Tibial nerve (tissue), 4 donors: ENCODE measurements at regions not wholly inside any gene's neighbourhood (a gene's known extent, or its start where the extent isn't known, plus 50 kb on each side); places are given as distances from the start of the nearest gene placed in this dataset.

Experiments
- DNase-seq, 2 donors: peaks; one replicate each; pipeline ENCODE4 v3.0.0-alpha.2; 2019; ENCODE audit warnings: low spot score in 2 of 2
- H3K27ac ChIP-seq, 4 donors: fragments of 200-600 bp; sonication (generic) in 3 of 4; one replicate each; pipeline ENCODE4 v1.5.1; 2017 to 2019; ENCODE audit warnings: mild to moderate bottlenecking in 1 of 4
- H3K27me3 ChIP-seq, 2 donors: fragments of 200-600 bp; sonication (generic) in 1 of 2; one replicate each; pipeline versions ENCODE4 v1.5.1 to v1.6.0; 2017 to 2019
- H3K36me3 ChIP-seq, 3 donors: fragments of 200-600 bp; sonication (generic); one replicate each; pipeline ENCODE4 v1.5.1; 2018 to 2019
- H3K4me1 ChIP-seq, 4 donors: fragments of 200-600 bp; sonication (generic) in 3 of 4; one replicate each; pipeline ENCODE4 v1.5.1; 2017 to 2019
- H3K4me3 ChIP-seq, 4 donors: fragments of 200-600 bp; sonication (generic) in 3 of 4; one replicate each; pipeline ENCODE4 v1.5.1; 2017 to 2019; ENCODE audit warnings: mild to moderate bottlenecking in 1 of 4, moderate library complexity in 1 of 4
- H3K9me3 ChIP-seq, 4 donors: fragments of 200-600 bp; sonication (generic) in 3 of 4; one replicate each; pipeline ENCODE4 v1.5.1; 2017 to 2019
- CTCF ChIP-seq, 5 experiments: fragments of 200-600 bp in 3 of 5; fragments of 450-650 bp in 2 of 5; sonication (generic) in 3 of 5; IDR thresholded peaks; one replicate each; pipeline ENCODE4 v1.5.1; 2016 to 2019; ENCODE audit warnings: antibody characterized with exemption in 5 of 5, mild to moderate bottlenecking in 3 of 5, moderate library complexity in 2 of 5
- EP300 ChIP-seq, 2 donors: sonication (generic); formaldehyde crosslinking; IDR thresholded peaks; one replicate each; pipeline ENCODE4 v1.6.1; 2017; ENCODE audit warnings: antibody characterized with exemption in 2 of 2, mild to moderate bottlenecking in 1 of 2
- POLR2A ChIP-seq, 2 donors: fragments of 450-650 bp; IDR thresholded peaks; one replicate each; pipeline ENCODE4 v1.6.1; 2017; ENCODE audit warnings: antibody characterized with exemption in 2 of 2, mild to moderate bottlenecking in 2 of 2, moderate library complexity in 2 of 2
- WGBS, 2 donors: methylation state at CpG; one replicate each; pipeline ENCODE4 v1.1.5; 2018; 5-methylcytosine and 5-hydroxymethylcytosine counted together

GRCh38 chr10:30731963-30732362 lies 102.4 kb upstream of the LYZL2 start:
- Histone ChIP-seq H3K27ac (no peak overlapping the region), H3K27me3 (no peaks in the 10 kb centered on the region), H3K4me1 (peaks cover 0 to 8% (median 0%) of the 10 kb centered on the region in 4 donors), H3K9me3 (no peaks in the 10 kb centered on the region), H3K4me3 (no peak overlapping the region), H3K36me3 (no peaks in the 10 kb centered on the region)
- TF ChIP-seq EP300 (IDR thresholded peaks at IDR 0.05) (no peak), POLR2A (IDR thresholded peaks at IDR 0.05) (no peak), CTCF (IDR thresholded peaks at IDR 0.05) (no peak)
- 93 to 96% methylated on average over 5 of the region's 5 CpGs for WGBS, 2 donors
- DNase-seq: no peak

DNA sequence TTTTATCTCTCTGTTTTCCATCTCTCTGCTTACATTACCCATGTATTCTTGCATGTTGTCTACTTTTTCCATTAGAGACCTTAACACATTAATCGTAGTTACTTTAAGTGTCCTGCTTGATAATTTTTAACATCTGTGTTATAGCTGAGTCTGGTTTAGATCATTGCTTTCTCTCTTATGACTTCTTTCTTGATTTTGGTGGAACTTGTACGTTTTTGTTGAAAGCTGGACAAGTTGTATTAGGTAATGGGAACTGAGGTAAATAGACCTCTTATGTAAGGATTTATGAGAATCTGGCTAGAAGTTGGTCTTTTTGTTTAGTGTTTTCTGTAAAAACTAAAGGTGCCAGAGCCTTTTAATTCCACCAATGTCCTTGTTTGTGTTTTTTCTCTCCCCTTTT lies 100.8 kb upstream of the LYZL2 start:
- Histone ChIP-seq H3K9me3 (no peaks in the 10 kb centered on the region), H3K4me3 (no peak overlapping the region), H3K4me1 (peaks cover 0 to 8% (median 0%) of the 10 kb centered on the region in 4 donors), H3K27ac (no peak overlapping the region), H3K36me3 (no peaks in the 10 kb centered on the region), H3K27me3 (no peaks in the 10 kb centered on the region)
- 63 to 64% methylated on average over 2 of the region's 2 CpGs for whole genome bisulfite sequencing, 2 donors
- no peak for DNase-seq
- TF ChIP-seq POLR2A (IDR thresholded peaks at IDR 0.05): no peak
- TF ChIP-seq CTCF (IDR thresholded peaks at IDR 0.05): no peak
- TF ChIP-seq EP300 (IDR thresholded peaks at IDR 0.05): no peak

- Histone ChIP-seq H3K27ac (no peak overlapping the region), H3K36me3 (no peaks in the 10 kb centered on the region), H3K4me1 (peaks cover 0 to 8% (median 0%) of the 10 kb centered on the region in 4 donors), H3K27me3 (no peaks in the 10 kb centered on the region), H3K4me3 (no peak overlapping the region), H3K9me3 (no peaks in the 10 kb centered on the region)
- no peak for DNase-seq
- TF ChIP-seq EP300 (IDR thresholded peaks at IDR 0.05) (no peak), CTCF (IDR thresholded peaks at IDR 0.05) (no peak), POLR2A (IDR thresholded peaks at IDR 0.05) (no peak)
- 89 to 94% methylated on average over 4 of the region's 4 CpGs for WGBS, 2 donors
These were observed 99.2 kb upstream of the LYZL2 start for GRCh38 chr10:30728766-30729165.

DNA sequence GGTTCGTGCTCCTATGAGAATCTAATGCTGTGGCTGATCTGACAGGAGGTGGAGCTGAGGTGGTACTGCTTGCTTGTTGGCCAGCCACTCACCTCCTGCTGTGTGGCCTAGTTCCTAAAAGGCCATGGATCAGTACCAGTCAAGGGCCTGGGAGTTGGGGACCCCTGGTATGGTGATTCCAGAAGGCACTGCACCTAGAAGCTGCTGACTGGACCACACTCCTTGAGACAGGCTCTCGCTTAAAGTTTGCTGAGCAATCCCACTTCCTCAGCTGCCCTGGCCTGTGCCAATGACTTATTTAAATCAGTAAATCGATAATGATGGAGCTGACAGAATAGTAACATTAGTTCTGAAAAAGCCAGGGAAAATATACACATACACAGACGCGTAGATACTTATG lies 98.6 kb upstream of the LYZL2 start:
- Histone ChIP-seq H3K4me3 (no peak overlapping the region), H3K4me1 (peaks cover 0 to 8% (median 0%) of the 10 kb centered on the region in 4 donors), H3K27me3 (no peaks in the 10 kb centered on the region), H3K9me3 (no peaks in the 10 kb centered on the region), H3K27ac (no peak overlapping the region), H3K36me3 (no peaks in the 10 kb centered on the region)
- no peak for DNase-seq
- 90 to 92% methylated on average over 5 of the region's 5 CpGs for WGBS, 2 donors
- TF ChIP-seq POLR2A (IDR thresholded peaks at IDR 0.05): no peak
- TF ChIP-seq EP300 (IDR thresholded peaks at IDR 0.05): no peak
- no peak for TF ChIP-seq CTCF (IDR thresholded peaks at IDR 0.05)

DNA sequence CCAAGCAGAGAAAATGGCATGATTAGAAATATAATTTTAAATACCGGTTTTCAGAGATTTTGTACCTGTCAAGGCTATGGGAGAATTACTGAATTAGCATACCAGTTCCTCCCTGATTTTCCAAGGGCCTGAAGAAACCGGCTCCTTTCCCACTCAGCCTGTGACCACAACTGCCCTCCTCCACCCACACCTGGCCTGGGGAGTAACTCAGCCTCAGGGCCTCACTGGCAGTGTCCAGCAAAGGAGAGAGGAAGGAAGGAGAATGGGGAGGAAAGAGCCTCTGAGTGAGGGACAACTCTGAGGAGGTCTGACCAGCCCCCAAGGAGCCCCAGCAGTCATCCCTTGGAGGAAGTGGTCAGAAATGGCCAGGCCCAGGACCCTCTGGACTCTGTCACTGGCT lies 98.0 kb upstream of the LYZL2 start:
- no peaks in the 10 kb centered on the region for H3K27me3 ChIP-seq
- H3K27ac ChIP-seq: no peak overlapping the region
- no peaks in the 10 kb centered on the region for H3K36me3 ChIP-seq
- H3K9me3 ChIP-seq: no peaks in the 10 kb centered on the region
- H3K4me3 ChIP-seq: no peak overlapping the region
- DNase-seq: no peak
- peaks cover 0 to 8% (median 0%) of the 10 kb centered on the region in 4 donors for H3K4me1 ChIP-seq
- TF ChIP-seq EP300 (IDR thresholded peaks at IDR 0.05) (no peak), POLR2A (IDR thresholded peaks at IDR 0.05) (no peak), CTCF (IDR thresholded peaks at IDR 0.05) (no peak)
- WGBS, 2 donors: 59 to 69% methylated on average over 2 of the region's 2 CpGs
